ENCODE measurements at regions not wholly inside any gene's neighbourhood (a gene's known extent, or its start where the extent isn't known, plus 50 kb on each side); places are given as distances from the start of the nearest gene placed in this dataset.

DNA sequence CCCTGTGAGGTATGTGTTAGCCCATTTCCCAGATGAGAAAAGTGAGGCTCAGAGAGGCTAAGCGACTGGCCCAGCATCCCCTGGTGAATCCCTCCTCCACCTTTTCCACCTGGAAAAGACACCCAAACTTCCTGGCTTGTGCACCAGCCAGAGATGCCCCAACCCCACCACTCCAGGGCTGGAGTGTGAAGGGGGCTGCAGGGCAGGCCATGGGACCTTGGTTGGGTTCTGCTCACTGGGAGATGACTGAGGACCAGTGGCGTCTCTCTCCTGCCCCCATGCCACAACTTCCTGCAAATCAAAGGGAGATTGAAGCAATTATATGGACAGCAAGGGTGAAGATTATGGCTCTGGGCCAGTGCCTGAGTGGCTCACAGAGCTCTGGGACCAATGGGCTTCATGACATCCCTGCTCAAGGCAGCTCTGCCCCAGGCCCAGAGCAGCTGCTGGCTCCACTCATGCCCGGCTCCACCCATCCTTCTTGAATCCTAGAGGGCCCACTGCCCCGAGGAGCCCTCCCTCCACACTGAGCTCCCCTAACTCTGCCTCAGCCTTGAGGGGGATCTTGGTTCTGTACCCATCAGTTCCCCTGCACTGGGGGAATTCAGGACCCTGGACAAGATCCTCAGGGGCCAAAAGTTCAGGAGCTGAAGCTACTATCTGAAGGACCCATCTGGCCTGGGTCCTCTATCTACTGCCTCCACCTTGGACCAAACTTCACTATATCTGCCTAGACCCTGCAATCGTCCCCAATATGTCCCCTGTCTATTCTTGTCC lies 416.9 kb downstream of the PTPRU start:
- peaks cover 7% of the 10 kb centered on the region for H3K9me3 Mint-ChIP-seq
- H3K4me1 Mint-ChIP-seq = peaks cover 17% of the 10 kb centered on the region
- H3K27me3 Mint-ChIP-seq (ENCODE audit: low read depth) = peaks cover 19% of the 10 kb centered on the region
- TF ChIP-seq, protein P1, sequence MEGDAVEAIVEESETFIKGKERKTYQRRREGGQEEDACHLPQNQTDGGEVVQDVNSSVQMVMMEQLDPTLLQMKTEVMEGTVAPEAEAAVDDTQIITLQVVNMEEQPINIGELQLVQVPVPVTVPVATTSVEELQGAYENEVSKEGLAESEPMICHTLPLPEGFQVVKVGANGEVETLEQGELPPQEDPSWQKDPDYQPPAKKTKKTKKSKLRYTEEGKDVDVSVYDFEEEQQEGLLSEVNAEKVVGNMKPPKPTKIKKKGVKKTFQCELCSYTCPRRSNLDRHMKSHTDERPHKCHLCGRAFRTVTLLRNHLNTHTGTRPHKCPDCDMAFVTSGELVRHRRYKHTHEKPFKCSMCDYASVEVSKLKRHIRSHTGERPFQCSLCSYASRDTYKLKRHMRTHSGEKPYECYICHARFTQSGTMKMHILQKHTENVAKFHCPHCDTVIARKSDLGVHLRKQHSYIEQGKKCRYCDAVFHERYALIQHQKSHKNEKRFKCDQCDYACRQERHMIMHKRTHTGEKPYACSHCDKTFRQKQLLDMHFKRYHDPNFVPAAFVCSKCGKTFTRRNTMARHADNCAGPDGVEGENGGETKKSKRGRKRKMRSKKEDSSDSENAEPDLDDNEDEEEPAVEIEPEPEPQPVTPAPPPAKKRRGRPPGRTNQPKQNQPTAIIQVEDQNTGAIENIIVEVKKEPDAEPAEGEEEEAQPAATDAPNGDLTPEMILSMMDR (IDR thresholded peaks at IDR 0.05; ENCODE audit: unreplicated experiment in 3 of 3) = no peak
- no peak overlapping the region for H3K27ac Mint-ChIP-seq
- H3K36me3 Mint-ChIP-seq (ENCODE audit: low read depth) = no peaks in the 10 kb centered on the region
- H3K4me3 Mint-ChIP-seq = no peak overlapping the region

DNA sequence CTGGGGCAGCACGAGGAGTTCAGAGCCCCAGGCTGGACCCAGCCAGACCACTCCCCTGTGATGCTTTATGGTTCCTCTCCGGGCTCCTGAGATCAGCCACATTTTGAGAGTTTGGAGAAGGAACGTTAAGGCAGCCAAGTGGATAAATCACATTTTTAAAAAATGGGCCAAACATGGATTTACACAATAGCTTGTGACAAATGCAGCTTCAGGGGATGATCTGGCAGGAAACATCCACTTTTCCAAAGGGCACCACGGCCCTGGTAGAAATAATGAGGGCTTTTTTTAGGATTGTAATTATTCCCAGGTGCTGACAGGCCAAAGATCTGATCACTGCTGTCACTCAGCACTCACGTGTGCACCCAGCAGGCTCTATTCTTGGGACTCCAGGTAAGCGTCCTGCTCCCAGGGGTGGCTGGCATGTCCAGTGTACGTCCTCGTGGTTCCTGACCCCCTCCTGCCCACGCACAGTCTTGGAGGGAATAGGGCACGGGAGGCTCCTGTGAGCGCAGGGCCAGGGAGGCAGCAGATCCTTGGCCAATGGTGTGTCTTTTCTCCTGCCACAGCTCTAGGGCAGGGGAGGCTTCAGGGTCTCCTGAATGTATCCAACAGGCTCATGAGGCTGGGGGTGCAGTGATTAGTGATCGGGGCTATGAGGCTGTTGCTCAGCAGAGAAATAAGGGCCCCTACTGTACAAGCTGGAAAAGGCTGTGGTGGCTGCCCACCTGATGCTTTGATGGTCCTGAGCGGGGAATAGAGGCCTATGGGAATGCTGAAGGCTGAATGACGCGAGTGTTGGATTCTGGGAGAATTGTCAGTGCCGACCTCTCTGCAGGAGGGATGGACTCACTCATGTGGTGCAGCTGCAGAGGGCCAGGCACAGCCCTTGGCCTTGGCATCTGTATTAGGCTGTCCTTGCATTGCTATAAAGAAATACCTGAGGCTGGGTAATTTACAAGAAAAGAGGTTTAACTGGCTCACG lies 415.7 kb downstream of the PTPRU start:
- peaks cover 5% of the 10 kb centered on the region for H3K9me3 Mint-ChIP-seq
- H3K27me3 Mint-ChIP-seq (ENCODE audit: low read depth) = peaks cover 23% of the 10 kb centered on the region
- H3K4me1 Mint-ChIP-seq = peaks cover 17% of the 10 kb centered on the region
- TF ChIP-seq, protein P1 (IDR thresholded peaks at IDR 0.05; ENCODE audit: unreplicated experiment in 3 of 3) = no peak
- no peaks in the 10 kb centered on the region for H3K36me3 Mint-ChIP-seq (ENCODE audit: low read depth)
- no peak overlapping the region for H3K27ac Mint-ChIP-seq
- H3K4me3 Mint-ChIP-seq = no peak overlapping the region

- H3K36me3 Mint-ChIP-seq (ENCODE audit: low read depth) = no peaks in the 10 kb centered on the region
Observed at GRCh38 chr1:29651246-29651645, 414.9 kb downstream of the PTPRU start.

DNA sequence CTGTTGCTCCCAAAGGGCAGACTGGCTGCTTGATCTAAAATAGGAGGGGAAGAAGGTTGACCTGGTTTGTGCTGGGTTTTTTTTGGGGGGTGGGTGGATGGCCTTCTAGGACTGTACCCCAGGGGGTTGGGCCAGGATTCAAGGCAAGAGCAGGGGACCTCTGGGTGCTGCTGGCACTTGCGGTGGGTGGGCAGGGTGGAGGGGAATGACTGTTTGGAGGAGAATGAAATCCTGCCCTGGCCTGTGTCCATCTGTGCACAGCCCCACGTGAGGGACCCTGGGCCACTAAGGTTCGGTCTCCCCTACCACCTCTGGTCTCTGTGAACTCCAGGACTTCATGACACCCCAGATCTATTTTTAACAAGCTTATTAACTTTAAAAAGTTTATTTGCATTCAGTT lies 414.2 kb downstream of the PTPRU start:
- H3K4me3 Mint-ChIP-seq = no peak overlapping the region

More at GRCh38 chr1:29651246-29651645, 414.9 kb downstream of the PTPRU start:
- Mint-ChIP-seq H3K27ac (no peak overlapping the region), H3K9me3 (no peaks in the 10 kb centered on the region), H3K27me3 (ENCODE audit: low read depth) (peaks cover 23% of the 10 kb centered on the region), H3K4me1 (peaks cover 17% of the 10 kb centered on the region), H3K4me3 (no peak overlapping the region)
- TF ChIP-seq, protein P1 (IDR thresholded peaks at IDR 0.05; ENCODE audit: unreplicated experiment in 3 of 3) = no peak

GRCh38 chr1:29650041-29650400 lies 413.7 kb downstream of the PTPRU start:
- Mint-ChIP-seq H3K27ac (no peak overlapping the region), H3K4me1 (peaks cover 17% of the 10 kb centered on the region), H3K9me3 (no peaks in the 10 kb centered on the region), H3K4me3 (no peak overlapping the region), H3K27me3 (ENCODE audit: low read depth) (peaks cover 23% of the 10 kb centered on the region), H3K36me3 (ENCODE audit: low read depth) (no peaks in the 10 kb centered on the region)
- TF ChIP-seq, protein P1 (IDR thresholded peaks at IDR 0.05; ENCODE audit: unreplicated experiment in 3 of 3) = no peak

More for the DNA sequence above, 414.2 kb downstream of the PTPRU start:
- peaks cover 23% of the 10 kb centered on the region for H3K27me3 Mint-ChIP-seq (ENCODE audit: low read depth)
- peaks cover 17% of the 10 kb centered on the region for H3K4me1 Mint-ChIP-seq
- no peaks in the 10 kb centered on the region for H3K9me3 Mint-ChIP-seq
- TF ChIP-seq, protein P1 (IDR thresholded peaks at IDR 0.05; ENCODE audit: unreplicated experiment in 3 of 3) = no peak
- no peaks in the 10 kb centered on the region for H3K36me3 Mint-ChIP-seq (ENCODE audit: low read depth)
- H3K27ac Mint-ChIP-seq = no peak overlapping the region
